ENCODE measurements at regions not wholly inside any gene's neighbourhood (a gene's known extent, or its start where the extent isn't known, plus 50 kb on each side); places are given as distances from the start of the nearest gene placed in this dataset.

- H3K27ac ChIP-seq (ENCODE audit: insufficient read depth, low read depth, low read length): no peak overlapping the region
- no peaks in the 10 kb centered on the region for H3K79me2 ChIP-seq (ENCODE audit: control insufficient read depth, insufficient read depth, low read length)
- H3K27me3 ChIP-seq (ENCODE audit: control insufficient read depth in 2 of 2, insufficient read depth in 2 of 2, low read length in 2 of 2): no peaks in the 10 kb centered on the region
- dilution Hi-C loops (cut with MboI; ENCODE audit: extremely low pct_ligation_motif_present, low sequenced_read_pairs) (no loop called here), intact Hi-C loops (cut with micrococcal nuclease) (no loop called here)
- H3K4me3 ChIP-seq (replicated peaks in 1 of 3; ENCODE audit: insufficient read depth in 1 of 3, low read depth in 1 of 3, low read length in 3 of 3): no peak overlapping the region
- CTCF ChIA-PET: interaction anchor here (1.5 kb wide), 1 partner anchor 12 kb away, joined by 4 read pairs; no protein-coding TSS in a partner anchor
- no peak for FAIRE-seq
- H3K36me3 ChIP-seq (ENCODE audit: control insufficient read depth in 2 of 2, extremely low read depth in 1 of 2, insufficient read depth in 2 of 2, low read length in 2 of 2): no peaks in the 10 kb centered on the region
- H3K4me2 ChIP-seq (ENCODE audit: insufficient read depth, low read length): no peak overlapping the region
- no peaks in the 10 kb centered on the region for H3K9me1 ChIP-seq (replicated peaks; ENCODE audit: control insufficient read depth, extremely low read depth, insufficient read depth, low read length)
- no peak for TF ChIP-seq POLR2A (IDR thresholded peaks at IDR 0.05; ENCODE audit: low read depth, low read length)
- TF ChIP-seq POLR2AphosphoS5 (IDR thresholded peaks at IDR 0.05; ENCODE audit: insufficient read depth, low read depth, low read length): no peak
- no peak for TF ChIP-seq FOS (IDR thresholded peaks at IDR 0.05; ENCODE audit: borderline replicate concordance, insufficient read depth, low read length)
- TF ChIP-seq MAX (IDR thresholded peaks at IDR 0.05; ENCODE audit: insufficient read depth, insufficient read length): no peak
- TF ChIP-seq GATA2 (IDR thresholded peaks at IDR 0.05; ENCODE audit: insufficient read depth, insufficient read length, low read depth, low read length): no peak
- TF ChIP-seq JUN (IDR thresholded peaks at IDR 0.05; ENCODE audit: borderline replicate concordance, insufficient read depth, insufficient read length, low read depth): no peak
- H4K20me1 ChIP-seq (replicated peaks; ENCODE audit: control insufficient read depth, extremely low read depth, insufficient read depth, low read length): no peaks in the 10 kb centered on the region
- DNase-seq (ENCODE audit: low read depth, low spot score): no peak
- H3K9me3 ChIP-seq (replicated peaks; ENCODE audit: control insufficient read depth, insufficient read depth, low read length): no peaks in the 10 kb centered on the region
- no peak overlapping the region for H2AFZ ChIP-seq (ENCODE audit: low read depth, low read length)
- H3K9ac ChIP-seq (replicated peaks; ENCODE audit: extremely low read depth, insufficient read depth, low read length): no peak overlapping the region
- POLR2A ChIA-PET: no interaction called here
- H3K4me1 ChIP-seq (ENCODE audit: control insufficient read depth, extremely low read depth, insufficient read depth, low read length): no peaks in the 10 kb centered on the region
- no TSS peak for BruUV-seq (replicated peaks)
These were observed 329.3 kb downstream of the KCNJ2 start for GRCh38 chr17:70498631-70499030.

GRCh38 chr17:70499067-70499786 lies 329.9 kb downstream of the KCNJ2 start:
- H3K4me3 ChIP-seq (replicated peaks in 1 of 3; ENCODE audit: insufficient read depth in 1 of 3, low read depth in 1 of 3, low read length in 3 of 3): no peak overlapping the region
- no peak overlapping the region for H3K27ac ChIP-seq (ENCODE audit: insufficient read depth, low read depth, low read length)
- no peaks in the 10 kb centered on the region for H3K27me3 ChIP-seq (ENCODE audit: control insufficient read depth in 2 of 2, insufficient read depth in 2 of 2, low read length in 2 of 2)
- no peaks in the 10 kb centered on the region for H4K20me1 ChIP-seq (replicated peaks; ENCODE audit: control insufficient read depth, extremely low read depth, insufficient read depth, low read length)
- dilution Hi-C loops (cut with MboI; ENCODE audit: extremely low pct_ligation_motif_present, low sequenced_read_pairs) (no loop called here), intact Hi-C loops (cut with micrococcal nuclease) (no loop called here)
- H3K36me3 ChIP-seq (ENCODE audit: control insufficient read depth in 2 of 2, extremely low read depth in 1 of 2, insufficient read depth in 2 of 2, low read length in 2 of 2): no peaks in the 10 kb centered on the region
- no TSS peak for BruUV-seq (replicated peaks)
- DNase-seq (ENCODE audit: low read depth, low spot score) (no peak), FAIRE-seq (no peak)
- ChIA-PET POLR2A (no interaction called here), CTCF (interaction anchor here (1.5 kb wide), 1 partner anchor 13 kb away, joined by 4 read pairs; no protein-coding TSS in a partner anchor)
- H3K9me3 ChIP-seq (replicated peaks; ENCODE audit: control insufficient read depth, insufficient read depth, low read length): no peaks in the 10 kb centered on the region
- H3K79me2 ChIP-seq (ENCODE audit: control insufficient read depth, insufficient read depth, low read length): no peaks in the 10 kb centered on the region
- TF ChIP-seq EZH2 (IDR thresholded peaks at IDR 0.05; ENCODE audit: borderline replicate concordance, low read depth, low read length, severe bottlenecking) (no peak), POLR2AphosphoS5 (IDR thresholded peaks at IDR 0.05; ENCODE audit: insufficient read depth, low read depth, low read length) (no peak), GATA2 (IDR thresholded peaks at IDR 0.05; ENCODE audit: insufficient read depth, insufficient read length, low read depth, low read length) (no peak), JUN (IDR thresholded peaks at IDR 0.05; ENCODE audit: borderline replicate concordance, insufficient read depth, insufficient read length, low read depth) (no peak), MAX (IDR thresholded peaks at IDR 0.05; ENCODE audit: insufficient read depth, insufficient read length) (no peak), CTCF (IDR thresholded peaks at IDR 0.05; ENCODE audit: extremely low read depth in 1 of 2, insufficient read depth in 1 of 2, low read depth in 1 of 2, low read length in 2 of 2) (no peak), FOS (IDR thresholded peaks at IDR 0.05; ENCODE audit: borderline replicate concordance, insufficient read depth, low read length) (no peak), POLR2A (IDR thresholded peaks at IDR 0.05; ENCODE audit: low read depth, low read length) (no peak), MYC (IDR thresholded peaks at IDR 0.05; ENCODE audit: low read depth, low read length) (no peak)
- no peaks in the 10 kb centered on the region for H3K9me1 ChIP-seq (replicated peaks; ENCODE audit: control insufficient read depth, extremely low read depth, insufficient read depth, low read length)
- H2AFZ ChIP-seq (ENCODE audit: low read depth, low read length): no peak overlapping the region
- H3K9ac ChIP-seq (replicated peaks; ENCODE audit: extremely low read depth, insufficient read depth, low read length): no peak overlapping the region
- no peaks in the 10 kb centered on the region for H3K4me1 ChIP-seq (ENCODE audit: control insufficient read depth, extremely low read depth, insufficient read depth, low read length)
- no peak overlapping the region for H3K4me2 ChIP-seq (ENCODE audit: insufficient read depth, low read length)

All from endothelial cell of umbilical vein (primary cell).